K562 (cell line): ENCODE measurements at regions not wholly inside any gene's neighbourhood (a gene's known extent, or its start where the extent isn't known, plus 50 kb on each side); places are given as distances from the start of the nearest gene placed in this dataset.

ENCODE experiments used
- ADNP ChIP-seq: fragments of 200-800 bp; sonication (Bioruptor generic); IDR thresholded peaks from 2 replicates; pipeline ENCODE4 v1.6.1; 2016; ENCODE audit warnings: missing genetic modification characterization, missing compliant biosample characterization
- CBX5 ChIP-seq: IDR thresholded peaks from 2 replicates; pipeline ENCODE4 v1.6.1; 2014; ENCODE audit warnings: low read depth, borderline replicate concordance
- NFYB ChIP-seq: IDR thresholded peaks from 2 replicates; pipeline ENCODE4 v1.6.1; 2011; ENCODE audit warnings: mild to moderate bottlenecking, moderate library complexity; ENCODE audit not compliant: insufficient read length; ENCODE audit errors: extremely low read depth
- XRCC3 ChIP-seq: fragments of 450-650 bp; IDR thresholded peaks from 2 replicates; pipeline ENCODE4 v1.6.1; 2017; ENCODE audit warnings: mild to moderate bottlenecking, moderate library complexity
- ZNF778 ChIP-seq: fragments of 450-650 bp; formaldehyde crosslinking; IDR thresholded peaks from 2 replicates; pipeline ENCODE4 v1.4.0; 2020; ENCODE audit warnings: mild to moderate bottlenecking, moderate library complexity
- TF ChIP-seq, protein P1 (sequence below), 2 experiments: fragments of 450-650 bp in 1 of 2; IDR thresholded peaks; 2 replicates each; pipeline ENCODE4 v1.6.1; 2011 to 2017; ENCODE audit warnings: low read depth in 2 of 2, antibody characterized with exemption in 1 of 2, borderline replicate concordance in 1 of 2, low read length in 1 of 2, mild to moderate bottlenecking in 1 of 2, mixed read lengths in 1 of 2; ENCODE audit not compliant: control insufficient read depth in 1 of 2
- TF ChIP-seq, protein P2 (sequence below): fragments of 150-350 bp; conservative IDR thresholded peaks from 2 replicates; pipeline ENCODE4 v1.6.1; 2014; ENCODE audit warnings: low read length

DNA sequence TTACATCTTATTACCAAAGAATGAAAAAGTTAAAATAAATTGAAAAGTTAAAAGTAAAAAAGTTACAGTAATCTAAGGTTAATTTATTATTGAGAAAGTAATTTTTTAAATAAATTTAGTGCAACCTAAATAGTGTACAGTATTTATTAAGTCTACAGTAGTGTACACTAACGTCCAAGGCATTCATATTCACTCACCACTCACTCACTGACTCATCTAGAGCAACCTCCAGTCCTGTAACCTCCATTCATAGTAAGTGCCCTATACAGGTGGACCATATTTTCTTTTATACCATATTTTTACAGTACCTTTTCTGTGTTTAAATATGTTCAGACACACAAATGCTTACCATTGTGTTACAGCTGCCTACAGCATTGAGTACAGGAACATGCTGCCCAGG, 624.7 kb upstream of the NOX3 start (continued):
- TF ChIP-seq CBX5 (no peak), NFYB (no peak), ADNP (no peak), XRCC3 (no peak), ZNF778 (CRISPR knock-in tag) (no peak)
- TF ChIP-seq, protein P1, sequence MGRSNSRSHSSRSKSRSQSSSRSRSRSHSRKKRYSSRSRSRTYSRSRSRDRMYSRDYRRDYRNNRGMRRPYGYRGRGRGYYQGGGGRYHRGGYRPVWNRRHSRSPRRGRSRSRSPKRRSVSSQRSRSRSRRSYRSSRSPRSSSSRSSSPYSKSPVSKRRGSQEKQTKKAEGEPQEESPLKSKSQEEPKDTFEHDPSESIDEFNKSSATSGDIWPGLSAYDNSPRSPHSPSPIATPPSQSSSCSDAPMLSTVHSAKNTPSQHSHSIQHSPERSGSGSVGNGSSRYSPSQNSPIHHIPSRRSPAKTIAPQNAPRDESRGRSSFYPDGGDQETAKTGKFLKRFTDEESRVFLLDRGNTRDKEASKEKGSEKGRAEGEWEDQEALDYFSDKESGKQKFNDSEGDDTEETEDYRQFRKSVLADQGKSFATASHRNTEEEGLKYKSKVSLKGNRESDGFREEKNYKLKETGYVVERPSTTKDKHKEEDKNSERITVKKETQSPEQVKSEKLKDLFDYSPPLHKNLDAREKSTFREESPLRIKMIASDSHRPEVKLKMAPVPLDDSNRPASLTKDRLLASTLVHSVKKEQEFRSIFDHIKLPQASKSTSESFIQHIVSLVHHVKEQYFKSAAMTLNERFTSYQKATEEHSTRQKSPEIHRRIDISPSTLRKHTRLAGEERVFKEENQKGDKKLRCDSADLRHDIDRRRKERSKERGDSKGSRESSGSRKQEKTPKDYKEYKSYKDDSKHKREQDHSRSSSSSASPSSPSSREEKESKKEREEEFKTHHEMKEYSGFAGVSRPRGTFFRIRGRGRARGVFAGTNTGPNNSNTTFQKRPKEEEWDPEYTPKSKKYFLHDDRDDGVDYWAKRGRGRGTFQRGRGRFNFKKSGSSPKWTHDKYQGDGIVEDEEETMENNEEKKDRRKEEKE (IDR thresholded peaks at IDR 0.05; ENCODE audit: borderline replicate concordance in 1 of 2, control insufficient read depth in 1 of 2, low read depth in 2 of 2, low read length in 1 of 2) = no peak
- TF ChIP-seq, protein P2, sequence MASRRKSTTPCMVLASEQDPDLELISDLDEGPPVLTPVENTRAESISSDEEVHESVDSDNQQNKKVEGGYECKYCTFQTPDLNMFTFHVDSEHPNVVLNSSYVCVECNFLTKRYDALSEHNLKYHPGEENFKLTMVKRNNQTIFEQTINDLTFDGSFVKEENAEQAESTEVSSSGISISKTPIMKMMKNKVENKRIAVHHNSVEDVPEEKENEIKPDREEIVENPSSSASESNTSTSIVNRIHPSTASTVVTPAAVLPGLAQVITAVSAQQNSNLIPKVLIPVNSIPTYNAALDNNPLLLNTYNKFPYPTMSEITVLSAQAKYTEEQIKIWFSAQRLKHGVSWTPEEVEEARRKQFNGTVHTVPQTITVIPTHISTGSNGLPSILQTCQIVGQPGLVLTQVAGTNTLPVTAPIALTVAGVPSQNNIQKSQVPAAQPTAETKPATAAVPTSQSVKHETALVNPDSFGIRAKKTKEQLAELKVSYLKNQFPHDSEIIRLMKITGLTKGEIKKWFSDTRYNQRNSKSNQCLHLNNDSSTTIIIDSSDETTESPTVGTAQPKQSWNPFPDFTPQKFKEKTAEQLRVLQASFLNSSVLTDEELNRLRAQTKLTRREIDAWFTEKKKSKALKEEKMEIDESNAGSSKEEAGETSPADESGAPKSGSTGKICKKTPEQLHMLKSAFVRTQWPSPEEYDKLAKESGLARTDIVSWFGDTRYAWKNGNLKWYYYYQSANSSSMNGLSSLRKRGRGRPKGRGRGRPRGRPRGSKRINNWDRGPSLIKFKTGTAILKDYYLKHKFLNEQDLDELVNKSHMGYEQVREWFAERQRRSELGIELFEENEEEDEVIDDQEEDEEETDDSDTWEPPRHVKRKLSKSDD = no peak
